GM12878 (cell line): ENCODE measurements at regions not wholly inside any gene's neighbourhood (a gene's known extent, or its start where the extent isn't known, plus 50 kb on each side); places are given as distances from the start of the nearest gene placed in this dataset.

Experiments
- ATAC-seq: fragments of 200-7000 bp; cut with Tn5 transposase; 3 replicates; pipeline ENCODE4 v1.9.1; 2020; ENCODE audit warnings: mild to moderate bottlenecking, moderate library complexity
- BruUV-seq: library from RNA; stranded (reverse); fragments of 400-500 nt; replicated peaks from 2 replicates; lab custom pipeline; 2021; lab: Mats Ljungman, UMichigan
- CTCF ChIA-PET: fragments of 300-600 bp; sonication (Branson Sonifier 250); formaldehyde crosslinking; extraction: SDS; loops from one replicate; lab custom pipeline; 2021; ENCODE audit warnings: inconsistent platforms; lab: Yijun Ruan, JAX
- POLR2A ChIA-PET: fragments of 350-600 bp; formaldehyde crosslinking; extraction: SDS; loops from one replicate; lab custom pipeline; 2021; ENCODE audit warnings: inconsistent platforms; lab: Charles Lee
- RAD21 ChIA-PET: fragments of 300-600 bp; sonication (Branson Sonifier 250); formaldehyde crosslinking; loops from one replicate; lab custom pipeline; 2023; ENCODE audit warnings: antibody characterized with exemption; ENCODE audit not compliant: unreplicated experiment; lab: Charles Lee
- SMC1A ChIA-PET: fragments of 300-600 bp; sonication (Branson Sonifier 250); formaldehyde crosslinking; loops from one replicate; lab custom pipeline; 2023; ENCODE audit not compliant: unreplicated experiment, uncharacterized antibody; lab: Charles Lee
- DNase-seq: peaks from one replicate; pipeline ENCODE4 v3.0.0-alpha.2; 2011; ENCODE audit warnings: low read depth, low spot score
- FAIRE-seq: peaks from 3 replicates; lab custom pipeline; 2011; peaks lifted over from hg19 to GRCh38; lab: Jason Lieb, UNC
- H2AFZ ChIP-seq: 2 replicates; pipeline ENCODE4 v1.6.0; 2011; ENCODE audit warnings: low read depth, low read length, control low read depth; ENCODE audit not compliant: control insufficient read depth
- H3K27ac ChIP-seq: 2 replicates; pipeline ENCODE4 v1.5.1; 2011; ENCODE audit warnings: control low read depth; ENCODE audit not compliant: control insufficient read depth, insufficient read depth
- H3K27me3 ChIP-seq, 2 experiments: replicated peaks in 1 of 2; 2 replicates each; pipeline versions ENCODE4 v1.6.0 to v1.6.1; 2011; ENCODE audit warnings: low read length in 1 of 2; ENCODE audit not compliant: control insufficient read depth in 2 of 2, insufficient read depth in 2 of 2
- H3K36me3 ChIP-seq, 2 experiments: 2 replicates each; pipeline ENCODE4 v1.5.1; 2011; ENCODE audit warnings: low read length in 1 of 2; ENCODE audit not compliant: control insufficient read depth in 2 of 2, insufficient read depth in 2 of 2
- H3K4me1 ChIP-seq: 2 replicates; pipeline ENCODE4 v1.6.1; 2011; ENCODE audit warnings: mild to moderate bottlenecking, low read length, moderate library complexity, mixed read lengths; ENCODE audit not compliant: control insufficient read depth, insufficient read depth
- H3K4me2 ChIP-seq: 2 replicates; pipeline ENCODE4 v1.6.0; 2011; ENCODE audit warnings: control low read depth; ENCODE audit not compliant: control insufficient read depth, insufficient read depth
- H3K4me3 ChIP-seq: fragments of 200-600 bp; sonication (generic); 2 replicates; pipeline ENCODE4 v1.5.1; 2016
- H3K79me2 ChIP-seq: 2 replicates; pipeline ENCODE4 v1.6.0; 2011; ENCODE audit warnings: low read length; ENCODE audit not compliant: control insufficient read depth, insufficient read depth
- H3K9ac ChIP-seq: 2 replicates; pipeline ENCODE4 v1.8.0; 2011; ENCODE audit warnings: low read length, control low read depth, mixed read lengths; ENCODE audit not compliant: control insufficient read depth, insufficient read depth
- H3K9me3 ChIP-seq: replicated peaks from 3 replicates; pipeline ENCODE4 v1.5.1; 2011; ENCODE audit warnings: mild to moderate bottlenecking, low read length; ENCODE audit not compliant: control insufficient read depth, insufficient read depth
- H4K20me1 ChIP-seq: 2 replicates; pipeline ENCODE4 v1.6.0; 2011; ENCODE audit not compliant: control insufficient read depth, insufficient read depth
- BHLHE40 ChIP-seq, 2 experiments: fragments of 450-650 bp in 1 of 2; IDR thresholded peaks; 2 replicates each; pipeline ENCODE4 v1.6.1; 2011 to 2017; ENCODE audit warnings: low read depth in 2 of 2, borderline replicate concordance in 1 of 2, improper control_type of control experiment in 1 of 2, low read length in 1 of 2, mild to moderate bottlenecking in 1 of 2
- BMI1 ChIP-seq: fragments of 450-650 bp; IDR thresholded peaks from 2 replicates; pipeline ENCODE4 v1.6.1; 2016; ENCODE audit warnings: mild to moderate bottlenecking, moderate library complexity, borderline replicate concordance
- CBX3 ChIP-seq: fragments of 200-600 bp; sonication (generic); IDR thresholded peaks from 2 replicates; pipeline ENCODE4 v1.6.1; 2016; ENCODE audit warnings: low read depth, borderline replicate concordance
- ESRRA ChIP-seq: IDR thresholded peaks from 2 replicates; pipeline ENCODE4 v1.6.1; 2012; ENCODE audit warnings: mild to moderate bottlenecking, low read length, improper control_type of control experiment
- HCFC1 ChIP-seq: fragments of 150-350 bp; IDR thresholded peaks from 2 replicates; pipeline ENCODE4 v1.6.1; 2014; ENCODE audit warnings: low read length
- JUND ChIP-seq: IDR thresholded peaks from 2 replicates; pipeline ENCODE4 v1.6.1; 2012; ENCODE audit warnings: low read depth, mild to moderate bottlenecking, low read length, improper control_type of control experiment, moderate library complexity
- KAT2A ChIP-seq: conservative IDR thresholded peaks from 2 replicates; pipeline ENCODE4 v1.6.1; 2011; ENCODE audit warnings: low read depth, low read length; ENCODE audit not compliant: control insufficient read depth
- MTA3 ChIP-seq: IDR thresholded peaks from 2 replicates; pipeline ENCODE4 v1.6.1; 2012; ENCODE audit warnings: low read length, inconsistent platforms, borderline replicate concordance
- NFIC ChIP-seq: IDR thresholded peaks from 2 replicates; pipeline ENCODE4 v1.6.1; 2012; ENCODE audit warnings: low read depth, mild to moderate bottlenecking, inconsistent platforms, low read length, moderate library complexity
- NFYA ChIP-seq: IDR thresholded peaks from 2 replicates; pipeline ENCODE4 v1.6.1; 2011; ENCODE audit warnings: low read depth, mild to moderate bottlenecking, low read length, improper control_type of control experiment, borderline replicate concordance
- PML ChIP-seq: IDR thresholded peaks from 2 replicates; pipeline ENCODE4 v1.6.1; 2012; ENCODE audit warnings: low read length, inconsistent platforms
- RAD51 ChIP-seq: fragments of 450-650 bp; IDR thresholded peaks from 2 replicates; pipeline ENCODE4 v1.6.1; 2016; ENCODE audit warnings: moderate library complexity, mild to moderate bottlenecking, inconsistent platforms
- SIN3A ChIP-seq: IDR thresholded peaks from 2 replicates; pipeline ENCODE4 v1.6.1; 2012; ENCODE audit warnings: low read depth, low read length, improper control_type of control experiment
- SRF ChIP-seq, 2 experiments: IDR thresholded peaks; 2 replicates each; pipeline ENCODE4 v1.6.1; 2011; ENCODE audit warnings: low read depth in 2 of 2, low read length in 2 of 2, mild to moderate bottlenecking in 1 of 2, moderate library complexity in 1 of 2
- SUPT20H ChIP-seq: IDR thresholded peaks from 2 replicates; pipeline ENCODE4 v1.6.1; 2011; ENCODE audit warnings: low read depth, mild to moderate bottlenecking, low read length, moderate library complexity, borderline replicate concordance; ENCODE audit not compliant: control insufficient read depth
- ZNF622 ChIP-seq: fragments of 450-650 bp; IDR thresholded peaks from 2 replicates; pipeline ENCODE4 v1.6.1; 2017; ENCODE audit warnings: mild to moderate bottlenecking, inconsistent platforms
- WGBS: methylation state at CpG from one replicate; pipeline ENCODE4 v1.1.6; 2016; ENCODE audit warnings: low lambda C conversion rate; ENCODE audit not compliant: insufficient replicate concordance, insufficient coverage; ENCODE audit errors: missing lambda C conversion rate; 5-methylcytosine and 5-hydroxymethylcytosine counted together
- in situ Hi-C: fragments of 300-500 bp; cut with MboI; formaldehyde crosslinking; loops from 9 replicates; pipeline ENCODE4 v1.14.3; 2018; ENCODE audit warnings: mixed read lengths
- intact Hi-C: fragments of 100-400 bp; cut with micrococcal nuclease; formaldehyde crosslinking; loops from one replicate; pipeline ENCODE4 v1.14.2; 2022; ENCODE audit not compliant: unreplicated experiment
- TF ChIP-seq, protein P1 (sequence below): fragments of 450-650 bp; IDR thresholded peaks from 2 replicates; pipeline ENCODE4 v1.6.1; 2017; ENCODE audit warnings: antibody characterized with exemption, mild to moderate bottlenecking, moderate library complexity
- TF ChIP-seq, protein P2 (sequence below): fragments of 450-650 bp; formaldehyde crosslinking; IDR thresholded peaks from 2 replicates; pipeline ENCODE4 v1.4.0; 2020; ENCODE audit warnings: mild to moderate bottlenecking, moderate library complexity

GRCh38 chr4:102439236-102439614 lies 61.9 kb upstream of the NFKB1 start:
- Histone ChIP-seq H3K9me3 (no peaks in the 10 kb centered on the region; the same call in 2 of the 3 replicates), H3K27ac (no peak overlapping the region), H3K27me3 (no peaks in the 10 kb centered on the region), H3K4me3 (no peak overlapping the region), H3K79me2 (no peaks in the 10 kb centered on the region), H3K9ac (no peak overlapping the region), H3K36me3 (no peaks in the 10 kb centered on the region), H2AFZ (no peak overlapping the region), H3K4me2 (no peak overlapping the region), H3K4me1 (no peaks in the 10 kb centered on the region), H4K20me1 (no peaks in the 10 kb centered on the region)
- ChIA-PET RAD21 (interaction anchor here (1.2 kb wide), 1 partner anchor 179 kb away, joined by 3 read pairs; no protein-coding TSS in a partner anchor), POLR2A (no interaction called here), CTCF (interaction anchor here (1.4 to 1.8 kb wide), 3 partner anchors 183 to 652 kb away, joined by 4 to 6 read pairs (median 4); no protein-coding TSS in a partner anchor), SMC1A (interaction anchor here (1.8 kb wide), 1 partner anchor 10 kb away, joined by 4 read pairs; no protein-coding TSS in a partner anchor)
- BruUV-seq = no TSS peak
- DNase-seq (no peak), FAIRE-seq (no peak), ATAC-seq (no peak)
- in situ Hi-C loops = loop anchor here (10.0 kb wide), 1 partner anchor 566 kb away; no protein-coding TSS in a partner anchor
- intact Hi-C loops = loop anchor here (10.0 kb wide), 1 partner anchor 376 kb away; no protein-coding TSS in a partner anchor
- 57% methylated on average over 3 of the region's 3 CpGs for WGBS
- TF ChIP-seq ESRRA (no peak), HCFC1 (no peak), BHLHE40 (IDR thresholded peaks at IDR 0.05; ENCODE audit: borderline replicate concordance in 1 of 2, low read depth in 2 of 2, low read length in 1 of 2) (no peak), PML (no peak), SRF (IDR thresholded peaks at IDR 0.05; ENCODE audit: low read depth in 2 of 2, low read length in 2 of 2) (no peak), NFYA (no peak), CBX3 (no peak), JUND (no peak), SUPT20H (no peak), ZNF622 (no peak), MTA3 (no peak), NFIC (no peak), BMI1 (no peak), KAT2A (no peak), SIN3A (no peak), RAD51 (no peak)
- TF ChIP-seq, protein P1, sequence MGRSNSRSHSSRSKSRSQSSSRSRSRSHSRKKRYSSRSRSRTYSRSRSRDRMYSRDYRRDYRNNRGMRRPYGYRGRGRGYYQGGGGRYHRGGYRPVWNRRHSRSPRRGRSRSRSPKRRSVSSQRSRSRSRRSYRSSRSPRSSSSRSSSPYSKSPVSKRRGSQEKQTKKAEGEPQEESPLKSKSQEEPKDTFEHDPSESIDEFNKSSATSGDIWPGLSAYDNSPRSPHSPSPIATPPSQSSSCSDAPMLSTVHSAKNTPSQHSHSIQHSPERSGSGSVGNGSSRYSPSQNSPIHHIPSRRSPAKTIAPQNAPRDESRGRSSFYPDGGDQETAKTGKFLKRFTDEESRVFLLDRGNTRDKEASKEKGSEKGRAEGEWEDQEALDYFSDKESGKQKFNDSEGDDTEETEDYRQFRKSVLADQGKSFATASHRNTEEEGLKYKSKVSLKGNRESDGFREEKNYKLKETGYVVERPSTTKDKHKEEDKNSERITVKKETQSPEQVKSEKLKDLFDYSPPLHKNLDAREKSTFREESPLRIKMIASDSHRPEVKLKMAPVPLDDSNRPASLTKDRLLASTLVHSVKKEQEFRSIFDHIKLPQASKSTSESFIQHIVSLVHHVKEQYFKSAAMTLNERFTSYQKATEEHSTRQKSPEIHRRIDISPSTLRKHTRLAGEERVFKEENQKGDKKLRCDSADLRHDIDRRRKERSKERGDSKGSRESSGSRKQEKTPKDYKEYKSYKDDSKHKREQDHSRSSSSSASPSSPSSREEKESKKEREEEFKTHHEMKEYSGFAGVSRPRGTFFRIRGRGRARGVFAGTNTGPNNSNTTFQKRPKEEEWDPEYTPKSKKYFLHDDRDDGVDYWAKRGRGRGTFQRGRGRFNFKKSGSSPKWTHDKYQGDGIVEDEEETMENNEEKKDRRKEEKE = no peak
- TF ChIP-seq, protein P2, sequence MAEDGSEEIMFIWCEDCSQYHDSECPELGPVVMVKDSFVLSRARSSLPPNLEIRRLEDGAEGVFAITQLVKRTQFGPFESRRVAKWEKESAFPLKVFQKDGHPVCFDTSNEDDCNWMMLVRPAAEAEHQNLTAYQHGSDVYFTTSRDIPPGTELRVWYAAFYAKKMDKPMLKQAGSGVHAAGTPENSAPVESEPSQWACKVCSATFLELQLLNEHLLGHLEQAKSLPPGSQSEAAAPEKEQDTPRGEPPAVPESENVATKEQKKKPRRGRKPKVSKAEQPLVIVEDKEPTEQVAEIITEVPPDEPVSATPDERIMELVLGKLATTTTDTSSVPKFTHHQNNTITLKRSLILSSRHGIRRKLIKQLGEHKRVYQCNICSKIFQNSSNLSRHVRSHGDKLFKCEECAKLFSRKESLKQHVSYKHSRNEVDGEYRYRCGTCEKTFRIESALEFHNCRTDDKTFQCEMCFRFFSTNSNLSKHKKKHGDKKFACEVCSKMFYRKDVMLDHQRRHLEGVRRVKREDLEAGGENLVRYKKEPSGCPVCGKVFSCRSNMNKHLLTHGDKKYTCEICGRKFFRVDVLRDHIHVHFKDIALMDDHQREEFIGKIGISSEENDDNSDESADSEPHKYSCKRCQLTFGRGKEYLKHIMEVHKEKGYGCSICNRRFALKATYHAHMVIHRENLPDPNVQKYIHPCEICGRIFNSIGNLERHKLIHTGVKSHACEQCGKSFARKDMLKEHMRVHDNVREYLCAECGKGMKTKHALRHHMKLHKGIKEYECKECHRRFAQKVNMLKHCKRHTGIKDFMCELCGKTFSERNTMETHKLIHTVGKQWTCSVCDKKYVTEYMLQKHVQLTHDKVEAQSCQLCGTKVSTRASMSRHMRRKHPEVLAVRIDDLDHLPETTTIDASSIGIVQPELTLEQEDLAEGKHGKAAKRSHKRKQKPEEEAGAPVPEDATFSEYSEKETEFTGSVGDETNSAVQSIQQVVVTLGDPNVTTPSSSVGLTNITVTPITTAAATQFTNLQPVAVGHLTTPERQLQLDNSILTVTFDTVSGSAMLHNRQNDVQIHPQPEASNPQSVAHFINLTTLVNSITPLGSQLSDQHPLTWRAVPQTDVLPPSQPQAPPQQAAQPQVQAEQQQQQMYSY (CRISPR knock-in tag) = no peak
